ENCODE measurements at regions not wholly inside any gene's neighbourhood (a gene's known extent, or its start where the extent isn't known, plus 50 kb on each side); places are given as distances from the start of the nearest gene placed in this dataset.

DNA sequence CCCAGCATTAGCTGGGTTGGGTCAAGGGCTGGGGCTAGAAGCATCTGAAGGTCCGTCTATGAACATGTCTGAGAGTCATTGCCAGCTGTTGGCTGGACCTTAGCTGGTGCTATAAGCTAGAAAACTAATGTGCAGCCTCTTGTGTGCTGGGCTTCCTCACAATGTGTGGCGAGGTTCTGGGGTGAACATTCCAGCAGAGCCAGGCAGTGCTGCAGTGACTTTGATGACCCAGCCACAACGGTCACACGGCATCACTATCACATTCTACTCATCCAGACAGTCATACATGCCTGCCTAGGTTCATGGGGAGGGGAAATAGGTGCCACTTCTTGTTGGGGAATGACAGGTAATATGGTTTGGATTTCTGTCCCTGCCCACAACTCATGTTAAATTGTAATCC is 260.5 kb downstream of the CYP26B1 start:
- TF ChIP-seq, protein P1, sequence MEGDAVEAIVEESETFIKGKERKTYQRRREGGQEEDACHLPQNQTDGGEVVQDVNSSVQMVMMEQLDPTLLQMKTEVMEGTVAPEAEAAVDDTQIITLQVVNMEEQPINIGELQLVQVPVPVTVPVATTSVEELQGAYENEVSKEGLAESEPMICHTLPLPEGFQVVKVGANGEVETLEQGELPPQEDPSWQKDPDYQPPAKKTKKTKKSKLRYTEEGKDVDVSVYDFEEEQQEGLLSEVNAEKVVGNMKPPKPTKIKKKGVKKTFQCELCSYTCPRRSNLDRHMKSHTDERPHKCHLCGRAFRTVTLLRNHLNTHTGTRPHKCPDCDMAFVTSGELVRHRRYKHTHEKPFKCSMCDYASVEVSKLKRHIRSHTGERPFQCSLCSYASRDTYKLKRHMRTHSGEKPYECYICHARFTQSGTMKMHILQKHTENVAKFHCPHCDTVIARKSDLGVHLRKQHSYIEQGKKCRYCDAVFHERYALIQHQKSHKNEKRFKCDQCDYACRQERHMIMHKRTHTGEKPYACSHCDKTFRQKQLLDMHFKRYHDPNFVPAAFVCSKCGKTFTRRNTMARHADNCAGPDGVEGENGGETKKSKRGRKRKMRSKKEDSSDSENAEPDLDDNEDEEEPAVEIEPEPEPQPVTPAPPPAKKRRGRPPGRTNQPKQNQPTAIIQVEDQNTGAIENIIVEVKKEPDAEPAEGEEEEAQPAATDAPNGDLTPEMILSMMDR (conservative IDR thresholded peaks at IDR 0.05; ENCODE audit: low read depth, low read length) = no peak
- TF ChIP-seq EZH2 (IDR thresholded peaks at IDR 0.05; ENCODE audit: borderline replicate concordance, low read depth, low read length, poor library complexity, severe bottlenecking) = no peak

Data from A673 (cell line).